GM18907 (cell line): ENCODE measurements at regions not wholly inside any gene's neighbourhood (a gene's known extent, or its start where the extent isn't known, plus 50 kb on each side); places are given as distances from the start of the nearest gene placed in this dataset.

Source experiments
- ATAC-seq: cut with Tn5 transposase; IDR thresholded peaks from one replicate; pipeline ENCODE4 v1.9.1; 2021; ENCODE audit warnings: mild to moderate bottlenecking, moderate library complexity; ENCODE audit not compliant: unreplicated experiment

DNA sequence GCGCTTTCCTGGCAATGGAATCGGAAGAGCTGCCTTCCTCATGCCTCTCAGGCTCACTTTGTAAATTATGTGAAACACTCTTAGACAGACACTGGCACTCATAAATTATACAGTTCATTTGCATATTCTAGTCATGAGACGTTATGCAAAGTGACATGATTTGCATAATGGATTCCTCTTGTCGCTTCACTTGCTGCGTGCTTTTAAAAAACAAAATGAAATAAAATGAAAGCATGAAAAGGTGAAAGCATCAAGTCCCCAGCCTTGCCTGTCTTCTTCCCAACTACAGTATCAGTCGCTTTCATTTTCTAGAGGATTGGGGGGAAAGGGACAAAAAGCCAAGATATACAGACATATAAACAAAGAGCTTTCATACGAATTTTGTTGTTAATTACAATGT is 252.8 kb upstream of the PMFBP1 start:
- ATAC-seq = no peak

DNA sequence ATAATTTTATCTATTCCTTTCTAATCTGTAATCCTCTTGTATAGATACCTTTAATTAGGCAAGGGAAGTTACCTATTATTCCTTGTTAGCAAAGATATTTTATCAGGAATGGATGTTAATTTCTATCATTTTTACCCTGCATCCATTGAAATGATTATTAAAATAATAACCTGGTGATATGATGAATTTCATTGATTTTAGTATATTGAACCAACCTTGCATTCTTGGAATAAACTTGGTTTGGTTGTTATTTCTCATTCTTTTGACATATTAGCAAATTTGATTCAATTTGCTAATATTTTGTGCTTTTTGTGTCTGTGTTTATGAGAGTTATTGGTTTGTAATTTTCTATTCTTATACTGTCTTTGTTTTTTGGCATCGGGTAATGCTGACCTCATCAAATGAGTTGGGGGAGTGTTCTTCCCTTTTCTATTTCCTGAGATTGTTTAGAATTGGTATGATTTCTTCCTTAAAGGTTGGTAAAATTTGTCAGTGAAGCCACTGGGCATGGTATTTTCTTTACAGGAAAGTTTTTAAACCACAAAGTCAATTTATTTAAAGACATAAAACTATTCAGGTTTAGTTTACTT is 250.4 kb upstream of the PMFBP1 start:
- no peak for ATAC-seq

DNA sequence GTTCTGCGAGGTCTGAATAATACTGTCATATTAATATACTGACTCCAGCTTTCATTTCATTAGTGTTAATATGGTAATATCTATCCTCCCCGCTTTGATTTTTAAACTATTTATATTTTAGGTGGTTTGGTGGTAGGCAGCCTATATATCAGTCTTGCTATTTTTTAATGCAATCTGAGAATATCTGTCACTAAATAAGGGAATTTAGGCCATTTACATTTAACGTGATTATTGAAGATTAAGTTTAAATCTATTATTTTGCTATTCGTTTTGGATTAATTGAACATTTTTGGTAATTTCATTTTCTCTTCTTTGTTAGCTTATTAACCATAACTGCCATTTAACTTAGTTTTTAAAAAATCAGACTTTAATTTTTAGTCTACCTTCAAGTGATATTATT is 247.7 kb upstream of the PMFBP1 start:
- ATAC-seq = no peak

DNA sequence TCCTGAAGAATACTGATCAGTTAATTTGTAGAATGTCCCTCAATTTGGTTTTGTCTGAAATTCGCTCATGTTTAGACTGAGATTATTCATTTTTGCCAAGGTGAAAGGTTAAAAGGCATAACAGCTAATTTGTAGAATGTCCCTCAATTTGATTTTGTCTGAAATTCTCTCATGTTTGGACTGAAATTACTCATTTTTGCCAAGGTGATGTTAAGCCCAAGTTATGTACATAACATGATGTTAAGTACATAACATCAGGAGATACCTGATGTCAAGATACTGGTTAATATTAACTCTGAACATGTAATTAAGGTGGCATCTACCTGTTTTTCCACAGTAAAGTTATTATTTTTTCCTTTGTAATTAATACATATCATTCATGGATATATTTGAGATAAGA is 243.4 kb upstream of the PMFBP1 start:
- ATAC-seq = no peak

DNA sequence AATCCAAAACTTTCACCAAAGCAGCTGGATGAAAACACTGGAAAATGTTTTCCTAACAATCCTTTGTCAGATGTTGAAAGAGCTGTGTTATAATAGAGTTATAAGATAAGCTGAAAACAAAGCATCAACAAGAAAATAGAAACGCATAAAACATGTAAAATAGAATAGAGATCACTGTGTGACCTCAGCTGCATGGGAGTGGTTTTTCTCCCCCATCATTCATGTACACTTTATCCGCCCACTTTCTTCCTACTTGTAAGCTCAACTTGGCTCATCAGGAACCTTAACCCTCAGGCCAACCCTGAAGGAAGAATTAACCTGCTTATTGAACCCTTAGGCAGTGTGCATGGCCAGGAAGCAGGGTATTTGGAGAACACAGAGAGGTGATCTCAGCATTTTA is 238.5 kb upstream of the PMFBP1 start:
- ATAC-seq = no peak

DNA sequence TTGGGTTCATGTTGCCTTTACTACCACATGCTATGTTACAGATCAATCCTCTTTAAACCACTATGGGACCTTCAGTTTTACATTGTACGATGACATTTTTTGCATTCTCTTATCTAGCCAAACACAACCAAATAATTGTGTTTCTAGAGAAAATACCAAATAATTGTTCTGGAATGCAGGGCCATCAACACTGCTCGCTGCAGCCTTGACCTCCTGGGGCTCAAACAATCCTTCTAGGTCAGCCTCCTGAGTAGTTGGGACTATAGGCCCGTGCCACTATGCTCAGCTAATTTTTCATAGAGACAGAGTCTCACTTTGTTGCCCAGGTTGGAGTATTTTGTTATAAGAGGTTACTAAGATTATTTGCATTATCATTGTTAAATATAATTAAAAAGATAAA is 237.5 kb upstream of the PMFBP1 start:
- ATAC-seq = no peak

DNA sequence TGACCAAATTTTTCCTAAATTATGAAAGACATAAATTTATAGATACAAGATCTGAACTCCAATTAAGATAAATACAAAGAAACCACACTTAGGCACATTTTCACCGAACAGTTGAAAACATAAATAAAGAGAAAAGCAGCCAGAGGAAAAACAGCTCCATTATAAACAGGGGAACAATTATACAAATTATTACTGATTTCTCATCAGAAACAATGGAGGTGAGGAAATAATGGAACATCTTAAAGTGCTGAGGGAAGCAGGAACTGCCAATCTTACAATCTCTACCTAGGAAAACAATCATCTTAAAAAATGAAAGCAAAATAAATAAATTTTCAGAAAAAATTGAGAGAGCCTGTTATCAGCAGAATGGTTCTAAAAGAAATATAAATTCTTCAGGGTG is 234.4 kb upstream of the PMFBP1 start:
- no peak for ATAC-seq

DNA sequence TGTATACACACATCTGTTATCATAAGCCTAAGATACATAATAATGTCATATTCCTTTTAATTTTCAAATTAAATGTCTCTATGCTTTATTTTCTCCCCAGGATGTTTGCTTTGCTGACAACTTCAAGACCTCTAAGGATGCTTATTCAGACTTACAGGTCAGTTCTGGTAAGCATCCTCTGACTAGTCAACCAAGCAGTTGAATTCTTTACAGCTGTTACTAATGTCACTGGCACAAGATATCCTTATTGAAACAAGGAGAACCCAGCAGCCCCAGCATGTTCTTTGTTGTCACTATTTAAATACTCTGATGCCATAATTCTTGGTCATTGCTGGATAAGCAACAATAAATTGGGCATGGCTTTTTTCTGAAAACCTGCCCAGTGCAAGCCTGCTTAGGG is 232.3 kb upstream of the PMFBP1 start:
- no peak for ATAC-seq

DNA sequence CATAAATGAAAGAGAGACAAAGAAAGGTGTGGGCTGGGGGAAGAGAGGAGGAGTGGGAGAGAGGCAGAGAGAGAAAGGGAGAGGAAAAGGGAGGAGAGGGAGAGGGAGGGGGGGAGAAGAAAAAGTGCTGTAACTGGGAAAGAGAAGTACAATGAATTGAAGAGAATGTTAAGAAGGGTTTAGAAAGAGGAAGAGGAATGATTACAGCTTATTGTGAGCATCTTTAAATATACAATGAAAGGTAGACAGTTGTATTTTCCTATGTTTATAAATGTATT is 229.1 kb upstream of the PMFBP1 start:
- no peak for ATAC-seq

DNA sequence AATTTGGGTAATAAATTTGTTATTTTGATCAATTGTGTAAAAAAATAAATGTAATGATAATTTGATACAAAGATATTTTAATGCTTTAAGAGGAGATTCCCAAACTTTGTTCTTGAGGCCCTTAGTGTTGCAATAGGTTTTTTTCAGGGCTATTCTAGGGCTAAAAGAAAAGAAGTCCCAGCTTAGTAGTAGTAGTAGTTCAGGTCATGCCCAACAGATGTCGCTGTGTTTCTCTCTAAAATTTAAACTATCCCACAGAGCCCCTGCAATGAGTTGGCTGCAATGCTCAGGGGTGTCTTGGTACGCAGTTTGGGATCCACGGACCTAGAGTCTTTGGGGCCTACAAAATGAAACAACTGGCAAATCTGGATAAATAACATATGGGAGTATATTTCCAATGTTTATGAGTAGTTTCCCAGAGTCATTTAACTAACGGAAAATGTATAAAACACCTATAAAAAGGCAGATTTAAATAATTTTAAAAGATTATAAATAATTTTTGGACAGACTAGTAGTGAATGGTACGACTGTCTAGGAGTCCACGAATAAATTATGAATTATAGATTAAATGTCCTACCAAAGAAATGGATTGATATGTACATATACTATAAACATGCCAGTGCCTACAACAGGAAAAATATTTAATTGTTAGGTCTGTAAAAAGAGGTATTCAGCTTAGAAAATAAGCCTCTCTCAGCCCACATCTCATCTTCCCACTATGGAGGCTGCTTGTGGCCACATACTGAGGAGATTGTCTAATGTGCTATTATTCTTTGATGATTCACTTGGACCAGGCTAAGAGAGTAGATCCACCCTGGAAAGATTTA is 228.5 kb upstream of the PMFBP1 start:
- ATAC-seq = no peak

DNA sequence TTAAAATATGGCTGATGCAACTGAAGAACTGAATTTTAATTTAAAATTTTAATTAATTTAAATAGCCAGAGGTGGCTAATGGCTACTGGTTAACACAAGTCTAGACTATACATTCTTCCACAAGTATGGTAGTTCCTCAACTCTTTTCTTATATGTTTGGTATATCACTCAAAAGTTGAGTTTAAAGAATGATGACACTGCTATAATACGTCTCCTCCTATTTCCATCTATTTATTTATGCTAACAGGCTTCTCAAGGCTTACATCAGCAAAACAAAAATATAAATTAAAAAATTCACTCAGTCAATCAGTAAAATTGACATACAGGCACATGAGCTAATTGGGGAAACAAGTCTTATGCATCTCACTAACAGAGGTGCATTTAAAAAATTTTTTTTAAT is 227.9 kb upstream of the PMFBP1 start:
- ATAC-seq = no peak

DNA sequence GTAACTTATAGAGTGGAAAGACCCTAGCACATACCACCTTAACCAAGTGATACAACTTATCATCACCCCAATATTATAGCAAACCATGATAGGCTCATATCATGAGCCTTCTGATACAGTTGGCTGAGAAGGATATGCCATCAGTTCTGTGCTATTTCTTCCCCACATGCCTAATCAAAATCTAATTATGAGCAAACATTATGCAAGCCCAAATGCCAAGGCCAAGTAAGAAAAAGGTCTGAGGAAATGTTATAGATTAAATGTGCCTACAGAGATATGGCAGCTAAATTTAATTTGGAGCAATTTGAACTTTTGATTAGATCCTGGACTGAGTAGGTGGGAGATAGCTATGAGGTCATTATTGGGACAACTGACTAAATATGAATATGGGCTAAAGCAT is 225.9 kb upstream of the PMFBP1 start:
- ATAC-seq = no peak

DNA sequence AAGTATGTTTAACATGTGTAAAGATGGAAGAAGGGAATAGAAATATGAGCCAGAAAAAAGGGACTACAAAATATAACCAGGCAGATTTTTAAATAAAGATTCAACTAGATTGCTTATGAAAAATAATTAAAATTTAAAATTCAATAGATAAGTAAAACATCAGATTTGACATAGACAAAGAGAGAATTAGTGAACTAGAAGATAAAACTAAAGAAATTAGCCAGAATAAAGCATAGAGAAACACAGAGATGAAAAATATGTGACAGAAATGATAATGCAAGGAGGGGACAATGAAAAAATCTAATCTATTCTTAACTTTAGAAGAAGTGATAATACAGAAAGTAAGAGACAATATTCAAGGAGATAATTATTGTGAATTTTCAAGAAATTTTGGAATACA is 222.6 kb upstream of the PMFBP1 start:
- ATAC-seq = no peak

DNA sequence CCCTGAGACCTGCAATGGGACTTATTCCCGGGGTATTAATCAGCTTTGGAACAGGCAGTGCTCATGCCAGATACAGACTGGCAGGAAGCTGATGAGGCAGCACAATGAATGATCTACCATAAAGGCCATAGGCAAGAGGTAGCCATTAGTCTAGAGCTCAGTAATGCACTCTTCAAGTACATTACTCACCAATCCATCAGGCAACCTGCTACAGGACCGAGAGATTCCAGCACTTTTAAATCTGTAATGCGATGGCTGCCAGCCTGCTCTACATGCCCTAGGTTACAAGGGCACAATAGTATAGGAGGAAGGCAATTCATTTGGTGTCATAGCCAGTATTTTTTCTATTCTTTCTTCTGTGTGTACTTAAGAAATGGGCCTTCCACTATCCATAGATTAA is 217.8 kb upstream of the PMFBP1 start:
- ATAC-seq = no peak

DNA sequence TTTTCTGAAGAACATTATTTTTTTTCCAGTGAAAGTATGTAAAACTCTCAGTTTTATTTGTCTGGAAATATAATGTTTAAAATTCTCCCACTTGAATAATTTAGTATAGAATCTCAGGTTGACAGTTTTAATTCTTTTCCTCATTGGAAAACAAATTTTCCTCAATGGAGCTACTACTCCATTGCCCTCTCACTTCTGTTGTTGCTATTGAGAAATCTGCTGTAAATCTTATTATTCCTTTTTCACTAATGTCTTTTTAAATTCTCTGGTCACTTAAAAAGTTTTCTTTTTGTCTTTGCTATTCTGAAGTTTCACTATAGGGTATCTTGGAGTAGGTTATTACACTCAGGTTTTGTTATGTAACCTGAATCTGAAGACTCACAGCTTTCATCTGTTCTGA is 216.1 kb upstream of the PMFBP1 start:
- no peak for ATAC-seq

DNA sequence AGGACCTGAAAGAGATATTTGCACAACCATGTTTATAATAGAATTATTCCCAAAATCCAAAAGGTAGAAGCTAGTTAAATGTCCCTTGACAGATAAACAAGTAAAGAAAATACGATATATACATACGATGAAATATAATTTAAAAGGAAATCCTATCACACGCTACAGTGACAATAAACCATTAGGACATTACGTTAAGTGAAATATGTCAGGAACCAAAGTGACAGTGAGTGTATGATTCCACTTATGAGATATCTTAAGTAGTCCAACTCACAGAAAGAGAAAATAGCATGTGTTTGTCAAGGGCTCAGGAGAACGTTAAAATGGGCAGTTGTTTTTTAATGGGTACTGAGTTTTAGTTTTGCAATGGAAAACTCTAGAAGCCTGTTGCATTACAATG is 212.7 kb upstream of the PMFBP1 start:
- ATAC-seq = no peak

DNA sequence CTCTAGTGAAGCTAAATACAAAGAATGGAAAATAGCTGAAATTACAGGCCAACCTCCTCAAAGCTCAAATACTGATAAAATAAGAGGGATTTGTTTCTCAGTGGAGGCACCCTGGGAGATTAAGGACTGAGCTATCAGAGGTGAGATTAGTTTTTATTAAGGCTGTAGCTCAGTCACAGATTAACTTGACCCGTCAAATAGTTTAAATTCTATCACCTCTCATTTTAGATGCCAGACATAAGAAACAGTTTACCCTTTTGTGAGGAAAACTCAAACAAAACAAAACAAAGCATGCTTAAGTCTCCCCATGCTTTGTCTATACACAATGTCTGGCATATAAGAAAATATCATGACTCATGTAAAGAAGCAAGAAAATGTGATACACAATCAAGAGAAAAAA is 208.3 kb upstream of the PMFBP1 start:
- no peak for ATAC-seq

DNA sequence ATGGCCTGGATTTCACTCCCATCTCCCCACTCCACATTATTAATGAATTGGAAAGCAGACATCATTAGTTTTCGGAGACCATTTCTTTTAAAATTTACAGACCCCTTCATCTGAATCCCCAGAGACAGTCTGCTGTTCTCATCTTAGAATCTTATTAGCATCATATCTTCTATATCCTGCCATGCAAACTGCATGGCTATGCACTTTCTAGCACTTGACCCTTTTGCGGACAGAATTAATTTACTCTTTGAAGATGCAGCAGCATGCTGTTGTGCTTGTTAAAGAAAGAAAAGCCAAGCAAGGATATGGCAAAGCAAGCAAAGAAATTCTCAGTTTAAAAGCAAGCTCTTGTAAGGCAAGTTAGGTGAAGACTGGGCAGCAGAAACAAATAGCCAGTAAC is 201.2 kb upstream of the PMFBP1 start:
- no peak for ATAC-seq

DNA sequence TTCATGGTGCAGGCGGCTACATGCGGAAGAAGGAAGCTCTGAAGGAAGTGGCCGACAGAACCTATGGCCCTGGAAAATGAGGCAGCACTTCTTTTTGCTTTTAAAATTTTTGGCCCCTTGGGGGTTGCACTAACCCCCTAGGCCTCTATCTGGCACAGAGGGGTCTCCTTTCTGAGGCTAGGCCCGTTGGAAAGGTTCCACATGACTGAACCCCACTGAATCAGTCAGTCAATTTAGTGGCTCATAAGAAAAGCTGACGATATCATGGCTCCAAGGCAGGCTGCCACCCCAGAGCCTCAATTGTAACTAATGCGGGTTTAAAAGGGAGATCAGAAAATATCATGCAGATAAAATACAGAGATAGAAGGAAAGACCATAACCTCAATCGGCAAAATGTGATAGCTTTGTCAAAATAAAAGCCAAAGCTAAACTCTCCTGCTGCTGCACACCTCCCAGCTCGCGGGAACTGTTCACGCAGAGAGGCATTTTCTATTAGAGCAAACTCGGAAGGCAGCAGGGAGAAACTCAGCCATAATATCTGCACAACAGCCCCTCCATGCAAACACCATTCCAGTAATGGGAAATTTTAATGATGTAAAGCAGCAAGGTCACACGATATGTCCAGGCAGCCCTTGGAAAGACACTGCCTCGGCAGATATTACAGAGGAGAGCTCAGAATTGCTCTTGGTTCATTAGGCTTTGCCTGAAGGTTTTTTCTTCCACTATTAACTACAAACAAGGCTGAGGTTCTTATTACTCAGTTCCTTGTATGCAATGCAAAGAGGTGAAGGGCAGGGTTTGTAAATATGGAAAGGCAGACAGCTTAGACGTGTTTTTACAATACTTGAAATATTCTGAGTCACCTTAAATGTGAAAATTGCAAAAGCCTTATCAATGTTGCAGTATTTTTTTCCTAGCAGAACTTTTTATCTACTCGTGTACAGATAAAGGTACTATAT is 200.4 kb upstream of the PMFBP1 start:
- no peak for ATAC-seq

DNA sequence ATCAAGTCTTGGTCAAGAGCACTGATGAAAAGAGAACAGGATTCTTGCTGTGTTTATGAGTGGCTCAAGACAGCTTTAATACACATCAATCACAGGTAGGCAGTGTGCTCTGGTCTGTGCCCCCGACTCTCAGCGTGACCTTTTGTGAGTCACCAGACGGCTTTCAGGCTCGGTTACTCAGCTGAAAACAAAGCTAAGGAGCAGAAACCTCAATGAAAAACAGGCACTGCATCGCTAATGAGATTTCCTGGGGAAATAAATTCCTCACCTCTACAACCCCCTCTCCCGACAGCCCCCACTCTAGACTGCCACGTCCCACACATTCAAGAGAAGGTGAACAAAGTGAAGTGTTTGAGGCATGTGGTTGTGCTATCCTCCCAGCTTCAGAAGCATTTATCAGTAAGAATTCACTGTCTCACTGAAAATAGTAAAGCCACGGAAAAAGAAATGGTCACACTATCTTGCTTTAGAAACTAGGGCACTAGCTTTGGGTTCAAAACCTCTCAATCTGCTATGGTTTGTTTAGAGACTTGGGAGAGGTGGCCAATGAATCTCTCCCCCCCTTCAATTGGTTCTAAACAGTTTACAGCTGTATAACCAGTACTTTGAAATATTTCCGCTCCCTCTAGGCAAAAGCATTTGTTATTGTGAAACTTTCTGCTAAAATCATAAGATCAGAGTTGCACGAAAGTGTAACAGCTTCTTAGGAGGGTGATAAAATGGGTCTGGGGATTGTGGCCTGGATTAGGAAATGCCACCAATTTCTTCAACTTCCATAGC is 199.5 kb upstream of the PMFBP1 start:
- ATAC-seq = no peak

DNA sequence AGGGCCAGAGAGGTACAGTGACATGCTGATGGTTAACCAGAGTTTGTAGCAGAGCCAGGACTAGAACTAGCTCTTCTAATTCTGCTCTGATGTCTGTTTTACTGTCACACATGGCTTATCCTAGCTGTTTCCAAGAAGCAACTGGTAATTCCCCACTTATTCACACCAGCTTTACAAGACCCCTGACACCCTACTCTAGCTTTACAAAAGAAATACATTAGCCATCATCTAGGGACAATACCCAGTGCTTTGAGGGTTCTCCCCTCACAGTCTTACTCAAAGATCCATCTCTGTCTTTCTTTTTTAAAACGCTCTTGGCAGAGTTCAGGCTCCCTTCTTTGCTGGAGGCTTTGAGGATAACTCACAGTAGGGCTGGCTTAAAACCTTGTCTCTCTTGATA is 197.3 kb upstream of the PMFBP1 start:
- no peak for ATAC-seq
